Chondrocyte (in vitro differentiated cells): ENCODE measurements at regions not wholly inside any gene's neighbourhood (a gene's known extent, or its start where the extent isn't known, plus 50 kb on each side); places are given as distances from the start of the nearest gene placed in this dataset.
"Not testable (repeated sequence)": the region's sequence is repeated elsewhere in the genome, so short reads cannot be mapped to it uniquely, and the experiment has no call there.

ENCODE experiments used
- DNase-seq: peaks from one replicate; pipeline ENCODE4 v3.0.0; 2021; ENCODE audit warnings: mixed read lengths, low spot score
- H3K27ac Mint-ChIP-seq: one replicate; pipeline ENCODE4 v1.8.0; 2021; ENCODE audit warnings: mild to moderate bottlenecking, moderate library complexity, mixed read lengths; ENCODE audit not compliant: unreplicated experiment
- H3K27me3 Mint-ChIP-seq: 2 replicates; pipeline ENCODE4 v1.8.0; 2021; ENCODE audit warnings: low read depth, mixed read lengths
- H3K36me3 Mint-ChIP-seq: 2 replicates; pipeline ENCODE4 v1.8.0; 2021; ENCODE audit warnings: low read depth, mixed read lengths
- H3K4me1 Mint-ChIP-seq: 2 replicates; pipeline ENCODE4 v1.8.0; 2021; ENCODE audit warnings: low read depth, mild to moderate bottlenecking, mixed read lengths
- H3K4me3 Mint-ChIP-seq: one replicate; pipeline ENCODE4 v1.8.0; 2021; ENCODE audit warnings: mild to moderate bottlenecking, moderate library complexity, mixed read lengths; ENCODE audit not compliant: unreplicated experiment
- H3K9me3 Mint-ChIP-seq: 2 replicates; pipeline ENCODE4 v1.8.0; 2021; ENCODE audit warnings: low read depth, mixed read lengths
- TF ChIP-seq, protein P1 (sequence below): fragments of 200-600 bp; sonication (generic); IDR thresholded peaks from 2 replicates; pipeline ENCODE4 v1.5.0; 2021; ENCODE audit warnings: antibody characterized with exemption, mild to moderate bottlenecking, moderate library complexity

DNA sequence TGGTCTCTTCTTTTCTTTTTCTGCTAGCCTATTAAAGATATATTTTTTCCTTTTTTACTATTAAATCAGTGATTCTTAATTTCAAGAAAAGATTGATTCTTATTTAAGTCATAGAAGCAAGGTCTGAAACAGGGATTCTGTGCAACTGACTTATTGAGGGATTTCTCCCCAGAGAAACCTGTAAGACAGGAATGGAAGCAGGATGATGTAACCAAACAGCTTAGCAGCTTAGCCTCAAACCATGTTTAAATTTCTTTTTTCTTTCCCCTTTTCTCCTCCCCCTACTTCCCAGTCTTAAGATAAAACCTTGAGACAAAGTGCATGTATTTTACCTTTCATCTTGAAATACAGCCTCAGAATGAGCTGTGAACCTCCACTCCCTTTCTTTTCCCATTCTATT lies 322.8 kb downstream of the NEK10 start:
- Mint-ChIP-seq H3K27ac (no peak overlapping the region), H3K27me3 (peaks cover 4% of the 10 kb centered on the region), H3K36me3 (no peaks in the 10 kb centered on the region), H3K4me1 (no peaks in the 10 kb centered on the region), H3K9me3 (peaks cover 8% of the 10 kb centered on the region), H3K4me3 (no peak overlapping the region)
- DNase-seq: no peak
- TF ChIP-seq, protein P1, sequence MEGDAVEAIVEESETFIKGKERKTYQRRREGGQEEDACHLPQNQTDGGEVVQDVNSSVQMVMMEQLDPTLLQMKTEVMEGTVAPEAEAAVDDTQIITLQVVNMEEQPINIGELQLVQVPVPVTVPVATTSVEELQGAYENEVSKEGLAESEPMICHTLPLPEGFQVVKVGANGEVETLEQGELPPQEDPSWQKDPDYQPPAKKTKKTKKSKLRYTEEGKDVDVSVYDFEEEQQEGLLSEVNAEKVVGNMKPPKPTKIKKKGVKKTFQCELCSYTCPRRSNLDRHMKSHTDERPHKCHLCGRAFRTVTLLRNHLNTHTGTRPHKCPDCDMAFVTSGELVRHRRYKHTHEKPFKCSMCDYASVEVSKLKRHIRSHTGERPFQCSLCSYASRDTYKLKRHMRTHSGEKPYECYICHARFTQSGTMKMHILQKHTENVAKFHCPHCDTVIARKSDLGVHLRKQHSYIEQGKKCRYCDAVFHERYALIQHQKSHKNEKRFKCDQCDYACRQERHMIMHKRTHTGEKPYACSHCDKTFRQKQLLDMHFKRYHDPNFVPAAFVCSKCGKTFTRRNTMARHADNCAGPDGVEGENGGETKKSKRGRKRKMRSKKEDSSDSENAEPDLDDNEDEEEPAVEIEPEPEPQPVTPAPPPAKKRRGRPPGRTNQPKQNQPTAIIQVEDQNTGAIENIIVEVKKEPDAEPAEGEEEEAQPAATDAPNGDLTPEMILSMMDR: no peak

DNA sequence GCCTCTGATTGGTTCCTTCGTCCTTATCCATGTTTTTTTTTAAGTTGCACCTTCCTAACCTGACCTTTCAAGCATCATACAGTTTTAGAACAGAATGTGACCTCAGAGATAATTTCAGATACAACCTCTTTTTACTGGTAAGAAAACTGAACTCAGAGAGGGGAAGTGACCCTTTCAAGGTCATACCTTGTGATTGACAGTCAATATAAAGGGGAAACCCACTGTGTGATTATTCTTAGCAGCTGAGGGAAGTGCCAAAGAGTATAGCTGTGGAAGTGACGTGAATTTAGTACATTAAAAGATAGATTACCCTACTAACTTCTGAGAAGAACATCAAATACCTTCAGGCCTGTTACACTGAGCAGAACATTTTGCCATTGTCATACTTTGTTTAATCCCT lies 319.4 kb downstream of the NEK10 start:
- peaks cover 4% of the 10 kb centered on the region for H3K27me3 Mint-ChIP-seq
- no peak overlapping the region for H3K27ac Mint-ChIP-seq
- DNase-seq: no peak
- no peaks in the 10 kb centered on the region for H3K36me3 Mint-ChIP-seq
- TF ChIP-seq, protein P1: no peak
- H3K4me1 Mint-ChIP-seq: no peaks in the 10 kb centered on the region
- no peak overlapping the region for H3K4me3 Mint-ChIP-seq
- peaks cover 34% of the 10 kb centered on the region for H3K9me3 Mint-ChIP-seq

DNA sequence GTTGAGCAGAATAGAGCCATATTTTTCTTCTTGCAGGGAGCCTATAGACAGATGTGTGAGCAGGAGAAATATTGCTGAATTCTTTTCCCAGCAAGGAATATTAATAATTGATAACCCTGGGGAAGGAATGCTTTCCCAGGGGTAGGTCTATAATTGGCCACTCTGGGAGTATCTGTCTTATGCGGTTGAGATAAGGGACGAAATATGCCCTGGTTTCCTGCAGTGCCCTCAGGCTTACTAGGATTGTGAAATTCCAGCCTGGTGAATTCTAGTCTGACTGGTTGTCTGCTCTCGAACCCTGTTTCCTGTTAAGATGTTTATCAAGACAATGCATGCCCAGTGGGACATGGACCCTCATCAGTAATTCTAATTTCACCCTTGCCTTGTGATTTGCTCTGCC lies 317.7 kb downstream of the NEK10 start:
- H3K4me3 Mint-ChIP-seq, H3K27ac Mint-ChIP-seq, H3K36me3 Mint-ChIP-seq, DNase-seq, H3K27me3 Mint-ChIP-seq, H3K4me1 Mint-ChIP-seq: not testable (repeated sequence)
- H3K9me3 Mint-ChIP-seq: peaks cover 40% of the 10 kb centered on the region

DNA sequence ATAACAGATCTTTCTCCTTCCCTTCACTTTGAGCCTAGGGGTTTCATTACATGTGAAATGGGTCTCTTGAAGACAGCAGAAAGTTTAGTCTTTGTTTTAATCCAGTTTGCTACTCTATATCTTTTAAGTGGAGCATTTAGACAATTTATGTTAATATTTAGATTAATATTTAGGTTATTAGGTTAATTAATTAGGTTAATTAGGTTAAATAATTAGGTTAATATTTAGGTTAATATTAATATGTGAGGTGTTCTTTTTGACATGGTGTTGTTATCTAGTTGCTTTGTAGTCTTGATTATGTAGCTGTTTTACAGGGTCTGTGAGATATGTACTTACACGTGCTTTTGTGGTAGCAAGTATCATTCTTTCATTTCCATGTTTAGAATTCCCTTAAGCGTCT lies 312.9 kb downstream of the NEK10 start:
- no peak overlapping the region for H3K4me3 Mint-ChIP-seq
- DNase-seq: no peak
- no peaks in the 10 kb centered on the region for H3K36me3 Mint-ChIP-seq
- H3K4me1 Mint-ChIP-seq: no peaks in the 10 kb centered on the region
- TF ChIP-seq, protein P1: no peak
- H3K27ac Mint-ChIP-seq: no peak overlapping the region
- peaks cover 5% of the 10 kb centered on the region for H3K27me3 Mint-ChIP-seq
- peaks cover 47% of the 10 kb centered on the region for H3K9me3 Mint-ChIP-seq

DNA sequence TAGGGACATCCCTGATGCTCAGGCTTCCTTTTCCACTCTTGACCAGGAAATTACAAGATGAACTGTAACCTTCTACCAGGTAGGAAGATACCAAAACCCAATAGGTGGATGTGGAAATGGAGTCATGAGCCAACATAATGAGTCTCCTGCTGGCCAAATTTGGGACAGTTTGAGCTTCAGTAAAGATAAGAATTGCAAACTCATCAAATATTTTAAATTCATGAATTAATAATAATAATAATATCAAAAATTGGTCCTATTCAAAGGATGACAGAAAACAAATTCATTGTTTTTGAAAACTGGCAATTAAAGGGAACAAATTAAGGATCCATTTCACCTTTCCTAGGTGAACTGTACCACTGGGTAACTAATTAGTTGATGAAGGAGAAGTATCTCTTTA lies 309.7 kb downstream of the NEK10 start:
- DNase-seq: no peak
- peaks cover 5% of the 10 kb centered on the region for H3K27me3 Mint-ChIP-seq
- H3K4me1 Mint-ChIP-seq: no peaks in the 10 kb centered on the region
- no peaks in the 10 kb centered on the region for H3K36me3 Mint-ChIP-seq
- no peak overlapping the region for H3K27ac Mint-ChIP-seq
- TF ChIP-seq, protein P1: no peak
- peaks cover 24% of the 10 kb centered on the region for H3K9me3 Mint-ChIP-seq
- no peak overlapping the region for H3K4me3 Mint-ChIP-seq
